GM21786 (cell line): ENCODE measurements at regions not wholly inside any gene's neighbourhood (a gene's known extent, or its start where the extent isn't known, plus 50 kb on each side); places are given as distances from the start of the nearest gene placed in this dataset.
A peak's percentile ranks its signal among the peaks of the same experiment; 100 is the strongest.
"Not testable (repeated sequence)": the region's sequence is repeated elsewhere in the genome, so short reads cannot be mapped to it uniquely, and the experiment has no call there.

Source experiments
- ATAC-seq: cut with Tn5 transposase; IDR thresholded peaks from one replicate; pipeline ENCODE4 v1.9.1; 2021; ENCODE audit not compliant: unreplicated experiment

DNA sequence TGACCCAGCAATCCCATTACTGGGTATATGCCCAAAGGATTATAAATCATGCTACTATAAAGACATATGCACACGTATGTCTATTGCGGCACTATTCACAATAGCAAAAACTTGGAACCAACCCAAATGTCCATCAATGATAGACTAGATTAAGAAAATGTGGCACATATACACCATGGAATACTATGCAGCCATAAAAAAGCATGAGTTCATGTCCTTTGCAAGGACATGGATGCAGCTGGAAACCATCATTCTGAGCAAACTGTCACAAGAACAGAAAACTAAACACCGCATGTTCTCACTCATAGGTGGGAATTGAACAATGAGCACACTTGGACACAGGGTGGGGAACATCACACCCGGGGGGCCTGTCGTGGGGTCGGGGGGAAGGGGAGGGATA lies 80.1 kb upstream of the TMEM170B start:
- ATAC-seq: not testable (repeated sequence)

DNA sequence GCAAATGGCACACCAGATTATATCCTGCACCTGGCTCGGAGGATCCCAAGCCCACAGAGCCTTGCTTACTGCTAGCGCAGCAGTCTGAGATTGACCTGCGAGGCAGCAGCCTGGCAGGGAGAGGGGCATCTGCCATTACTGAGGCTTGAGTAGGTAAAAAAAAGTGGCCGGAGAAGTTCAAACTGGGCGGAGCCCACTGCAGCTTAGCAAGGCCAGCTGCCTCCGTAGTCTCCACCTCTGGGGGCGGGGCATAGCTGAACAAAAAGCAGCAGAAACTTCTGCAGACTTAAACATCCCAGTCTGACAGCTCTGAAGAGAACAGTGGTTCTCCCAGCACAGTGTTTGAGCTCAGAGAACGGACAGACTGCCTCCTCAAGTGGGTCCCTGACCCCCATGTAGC lies 85.4 kb upstream of the TMEM170B start:
- not testable (repeated sequence) for ATAC-seq

DNA sequence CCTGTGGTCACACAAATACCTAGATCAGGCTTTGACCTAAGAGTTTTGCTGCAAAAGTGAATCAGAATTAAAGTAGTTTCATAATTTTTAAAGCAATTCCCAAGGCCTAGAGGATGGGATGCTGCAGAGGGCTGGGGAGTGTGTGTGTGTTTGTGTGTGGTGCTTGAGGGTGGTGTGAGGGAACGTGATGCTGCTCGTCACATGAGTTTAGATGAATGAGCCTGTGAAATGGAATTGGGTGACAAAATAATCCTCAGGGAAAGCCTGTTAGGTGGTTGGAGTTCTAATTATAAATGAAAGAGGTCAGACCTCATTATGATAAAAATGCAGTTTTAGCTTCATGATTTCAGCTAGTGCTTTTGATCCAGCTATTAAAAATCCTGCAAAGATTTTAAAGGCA lies 87.5 kb upstream of the TMEM170B start:
- no peak for ATAC-seq

DNA sequence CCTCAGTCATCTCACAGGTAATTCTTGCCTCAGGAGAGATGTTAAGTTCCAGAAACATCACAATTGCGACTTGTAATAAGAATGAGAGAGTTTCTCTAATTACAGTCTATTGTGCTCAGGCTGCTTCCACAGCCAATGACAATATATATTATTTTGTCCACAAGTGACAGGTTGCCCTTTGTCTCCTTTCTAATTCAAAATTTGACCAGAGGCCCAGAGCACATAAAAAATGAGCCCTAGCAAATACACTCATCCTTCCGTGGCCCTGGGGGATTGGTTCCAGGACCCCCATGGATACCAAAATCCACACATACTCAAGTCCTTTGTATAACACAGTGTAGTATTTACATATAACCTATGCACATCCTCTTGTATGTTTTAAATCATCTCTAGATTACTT lies 88.1 kb upstream of the TMEM170B start:
- ATAC-seq: no peak

DNA sequence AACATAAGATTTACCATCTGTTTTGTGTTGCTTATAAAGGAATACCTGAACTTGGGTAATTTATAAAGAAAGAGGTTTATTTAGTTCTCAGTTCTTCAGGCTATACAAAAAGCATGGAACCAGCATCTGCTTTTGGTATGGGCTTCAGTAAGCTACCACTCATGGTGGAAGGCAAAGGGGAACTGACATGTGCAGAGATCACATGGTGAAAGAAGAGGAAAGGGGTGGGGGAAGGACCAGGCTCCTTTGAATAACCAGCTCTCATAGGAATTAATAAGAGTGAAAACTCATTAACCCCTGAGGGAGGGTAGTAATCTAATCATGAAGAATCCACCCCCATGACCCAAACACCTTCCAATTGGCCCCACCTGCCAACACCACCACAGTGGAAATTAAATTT lies 89.5 kb upstream of the TMEM170B start:
- no peak for ATAC-seq

DNA sequence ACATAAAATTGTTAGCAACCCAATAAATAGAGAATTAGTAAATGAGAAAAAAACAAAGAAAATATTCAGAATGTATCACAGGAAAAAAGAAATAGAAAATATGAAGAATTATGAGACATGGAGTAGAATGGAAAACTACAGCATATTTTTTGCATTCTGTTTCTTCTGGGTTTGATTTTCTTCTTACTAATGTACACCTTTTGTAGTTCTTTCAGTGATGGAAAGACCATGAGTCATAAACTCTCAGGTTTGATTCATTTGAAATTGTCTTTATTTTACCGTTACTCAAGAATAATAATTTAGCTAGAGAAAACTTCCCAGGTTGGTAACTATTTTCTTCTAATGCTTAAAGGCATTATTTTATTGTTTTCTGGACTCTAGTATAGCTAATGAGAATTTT lies 90.3 kb upstream of the TMEM170B start:
- no peak for ATAC-seq

DNA sequence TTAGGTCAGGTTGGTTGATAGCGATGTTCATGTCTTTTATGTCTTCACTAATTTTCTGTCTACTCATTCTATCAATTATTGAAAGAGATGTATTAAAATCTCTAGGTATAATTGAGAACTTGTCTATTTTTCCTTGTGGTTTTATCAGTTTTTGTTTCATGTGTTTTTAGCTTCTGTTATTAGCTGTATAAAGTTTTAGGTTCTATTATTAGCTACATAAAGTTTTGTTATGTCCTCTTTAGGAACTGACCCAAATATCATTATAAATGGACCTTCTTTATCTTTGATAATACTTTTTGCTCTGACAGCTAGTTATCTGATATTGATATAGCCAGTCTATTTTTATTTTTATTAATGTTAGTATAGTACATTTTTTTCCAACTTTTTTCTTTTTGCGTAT lies 92.4 kb upstream of the TMEM170B start:
- ATAC-seq: no peak

DNA sequence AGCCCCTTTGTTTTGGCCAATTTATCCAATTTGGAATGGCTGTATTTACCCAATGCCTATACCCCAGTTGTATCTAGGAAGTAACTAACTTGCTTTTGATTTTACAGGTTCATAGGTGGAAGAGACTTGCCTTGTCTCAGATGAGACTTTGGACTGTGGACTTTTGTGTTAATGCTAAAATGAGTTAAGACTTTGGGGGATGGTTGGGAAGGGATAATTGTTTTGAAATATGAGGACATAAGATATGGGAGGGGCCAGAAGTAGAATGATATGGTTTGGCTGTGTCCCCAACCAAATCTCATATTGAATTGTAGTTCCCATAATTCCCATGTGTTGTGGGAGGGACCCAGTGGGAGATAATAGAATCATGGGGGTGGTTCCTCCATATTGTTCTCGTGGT lies 94.4 kb upstream of the TMEM170B start:
- ATAC-seq: not testable (repeated sequence)

DNA sequence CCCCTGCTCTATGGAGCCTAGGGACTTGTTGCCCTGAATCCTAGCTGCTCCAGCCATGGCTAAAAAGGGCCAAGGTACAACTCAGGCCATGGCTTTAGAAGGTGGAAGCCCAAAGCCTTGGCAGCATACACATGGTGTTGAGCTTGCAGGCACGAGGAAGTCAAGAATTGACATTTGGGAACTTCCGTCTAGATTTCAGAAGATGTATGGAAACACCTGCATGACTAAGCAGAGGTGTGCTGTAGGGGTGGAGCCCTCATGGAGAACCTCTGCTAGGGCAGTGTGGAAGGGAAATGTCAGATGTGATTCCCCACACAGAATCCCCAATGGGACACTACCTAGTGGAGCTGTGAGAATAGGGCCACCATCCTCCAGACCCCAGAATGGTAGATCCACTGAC lies 95.1 kb upstream of the TMEM170B start:
- ATAC-seq: no peak

DNA sequence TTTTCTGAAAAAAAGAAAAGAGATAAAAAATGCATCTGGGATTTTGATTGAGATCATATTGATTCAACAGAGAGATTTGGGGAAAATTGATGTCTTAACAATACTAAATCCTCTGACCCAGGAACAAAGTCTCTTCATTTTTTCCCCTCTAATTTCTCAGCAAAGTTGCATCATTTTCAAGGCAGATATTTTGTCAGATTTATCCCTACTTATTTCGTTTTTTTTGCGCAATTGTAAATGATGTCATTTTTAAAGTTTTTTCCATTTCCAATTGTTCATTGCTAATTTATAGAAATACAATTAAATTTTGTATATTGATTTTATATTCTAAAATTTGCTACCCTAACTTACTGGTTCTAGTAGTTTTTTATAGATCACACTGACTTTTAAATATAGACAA lies 97.7 kb upstream of the TMEM170B start:
- no peak for ATAC-seq

DNA sequence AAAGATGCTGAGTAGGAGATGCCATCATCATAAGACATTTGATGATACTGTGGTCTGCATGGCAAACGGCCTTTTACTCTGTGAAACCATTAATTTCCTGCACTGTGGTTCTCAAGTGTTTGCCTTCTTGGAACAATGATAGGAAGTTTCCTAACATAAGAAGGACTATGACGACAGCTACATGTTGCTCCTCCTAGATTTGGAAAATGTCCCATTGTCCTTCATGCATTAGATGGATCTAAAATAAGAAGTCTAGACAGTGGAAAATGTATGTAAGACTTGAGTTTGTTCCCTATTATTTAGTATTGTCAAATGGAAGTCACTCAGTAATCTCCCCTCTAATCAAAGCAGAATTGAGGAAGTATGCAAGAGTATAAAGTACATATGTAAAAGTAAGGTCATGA lies 98.5 kb upstream of the TMEM170B start:
- no peak for ATAC-seq

DNA sequence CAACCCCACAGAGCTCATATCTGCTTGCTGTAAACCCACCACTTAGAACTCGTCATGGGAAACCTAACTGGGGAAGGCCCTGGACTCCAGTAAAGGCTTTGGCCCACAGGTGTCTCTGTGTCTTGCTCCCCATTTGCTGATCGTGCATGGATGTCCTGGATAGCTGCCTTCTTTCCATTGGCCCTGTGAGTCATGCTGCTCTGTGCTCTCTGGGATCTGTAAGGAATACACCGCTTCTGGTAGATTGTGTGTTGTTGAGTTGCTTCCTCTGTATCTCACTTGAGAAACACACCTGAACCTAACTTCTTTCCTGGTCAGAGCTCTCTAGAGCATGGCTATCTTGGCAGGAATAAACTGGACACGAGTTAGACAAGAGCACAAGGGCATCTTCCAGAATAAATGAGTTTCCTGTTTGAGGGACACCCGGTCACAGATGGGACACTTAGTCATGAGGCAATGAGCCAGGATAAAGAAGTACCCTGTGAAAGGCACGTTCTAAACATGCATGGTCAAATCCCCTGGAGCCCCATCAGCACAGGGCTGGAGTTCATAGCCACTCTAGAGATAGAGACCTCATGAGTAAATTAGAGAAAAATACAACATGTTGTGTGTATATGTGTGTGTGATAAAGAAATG lies 99.6 kb upstream of the TMEM170B start:
- ATAC-seq: no peak

DNA sequence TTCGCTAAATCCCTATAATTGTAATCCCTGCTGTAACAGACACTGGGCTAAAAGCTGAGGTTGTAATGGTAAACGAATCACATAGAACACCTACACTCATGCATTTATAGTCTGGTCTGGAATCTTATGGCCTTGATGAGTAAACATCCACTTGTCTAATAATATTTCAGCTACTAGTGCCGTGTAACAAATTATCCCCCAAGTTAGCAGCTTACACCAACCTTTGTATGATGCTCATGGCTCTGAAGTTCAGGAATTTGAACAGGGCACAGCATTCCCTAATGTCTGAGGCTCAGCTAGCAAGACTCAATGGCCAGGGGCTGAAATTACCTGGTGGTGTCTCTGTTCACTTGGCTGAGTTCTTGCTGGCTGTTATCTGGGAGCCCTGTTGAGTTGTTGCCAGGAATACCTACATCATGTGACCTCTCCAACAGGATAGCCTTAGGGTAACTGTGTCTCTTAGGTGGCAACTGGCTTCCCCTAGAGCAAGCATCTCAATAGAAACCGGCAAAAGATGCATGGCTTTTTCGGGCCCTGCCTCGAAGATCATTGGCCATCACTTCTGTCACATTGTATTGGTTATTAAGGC lies 100.9 kb upstream of the TMEM170B start:
- ATAC-seq: no peak

DNA sequence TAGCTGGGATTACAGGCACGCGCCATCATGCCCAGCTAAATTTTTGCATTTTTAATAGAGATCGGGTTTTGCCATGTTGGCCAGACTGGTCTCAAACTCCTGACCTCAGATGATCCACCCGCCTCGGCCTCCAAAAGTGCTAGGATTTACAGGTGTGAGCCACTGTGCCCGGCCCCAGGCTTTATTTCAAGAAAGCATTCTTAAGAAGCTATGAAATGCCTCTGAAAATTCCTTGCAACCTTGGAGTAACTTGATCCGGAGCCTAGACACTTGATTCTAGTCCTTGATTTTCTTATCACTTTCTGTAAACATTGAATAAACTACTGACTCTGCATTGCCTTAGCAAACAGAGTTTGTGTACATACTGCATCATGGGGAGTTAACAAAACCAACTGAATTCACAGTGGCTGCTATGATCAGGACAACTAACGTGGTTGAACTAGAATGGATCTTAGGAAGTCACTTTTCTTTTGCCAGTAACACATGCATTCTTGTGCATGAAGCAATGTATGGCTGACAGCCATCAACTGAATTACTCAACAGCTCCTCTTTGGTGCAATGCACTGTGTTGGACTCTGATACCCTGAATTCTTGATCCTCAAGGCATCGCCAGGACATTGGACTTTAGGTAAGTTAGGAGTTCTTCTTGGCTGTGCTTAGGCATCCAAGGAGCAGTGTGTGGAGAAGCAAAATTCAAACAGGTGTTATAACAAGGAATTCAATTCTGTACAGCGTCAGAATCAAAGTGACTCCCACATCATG lies 102.8 kb upstream of the TMEM170B start:
- ATAC-seq: no peak

DNA sequence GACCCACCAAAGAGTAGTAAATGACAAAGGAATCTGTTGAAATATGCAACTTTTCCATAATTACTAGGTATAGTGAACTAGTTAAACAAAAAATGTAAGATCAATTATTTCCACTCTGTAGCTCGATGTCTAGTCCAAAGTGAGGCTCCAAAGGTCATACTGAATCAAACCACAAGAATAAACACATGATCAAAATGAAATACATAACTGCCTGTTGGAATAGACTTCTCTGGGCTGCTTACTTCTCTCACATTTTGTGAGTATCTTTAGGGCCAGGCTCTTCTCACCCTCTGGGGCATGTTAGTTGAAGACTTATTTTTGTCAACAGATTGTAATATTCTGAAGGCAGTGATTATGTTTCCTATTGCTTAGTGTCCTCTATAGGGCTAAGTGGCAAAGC lies 103.7 kb upstream of the TMEM170B start:
- ATAC-seq: no peak

DNA sequence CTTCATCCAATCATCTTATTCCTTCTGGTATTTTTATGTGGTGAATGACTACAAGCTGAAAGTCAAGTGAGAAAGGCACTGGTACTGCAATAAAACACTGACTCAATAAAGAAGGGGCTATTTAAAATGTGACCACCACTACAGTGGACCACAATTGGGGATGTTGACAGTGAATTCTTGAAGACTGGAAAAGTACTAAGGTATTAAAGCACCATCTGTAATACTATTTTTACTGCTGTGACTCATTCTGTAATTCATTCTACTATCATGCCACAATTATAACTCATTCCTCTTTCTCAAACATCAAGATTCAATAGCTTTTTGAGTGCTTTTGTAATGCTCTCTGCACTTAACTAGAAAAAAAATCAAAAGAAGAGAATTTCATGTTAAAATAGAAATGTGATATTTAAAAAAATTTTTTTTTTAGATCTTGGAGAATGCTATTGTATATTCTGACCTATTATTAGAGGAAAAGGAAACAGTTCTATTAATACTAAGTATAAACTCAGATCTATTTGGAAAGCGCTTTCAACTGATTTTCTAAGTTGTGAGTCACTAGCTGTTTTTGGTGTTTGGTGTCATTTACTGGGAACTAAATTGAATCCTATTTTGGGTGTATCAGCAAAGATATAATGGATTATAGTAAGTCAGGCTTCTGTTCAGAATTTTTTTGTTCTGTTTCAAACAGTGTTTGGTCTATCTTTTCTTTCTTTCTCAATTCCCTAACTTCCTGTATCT lies 104.7 kb upstream of the TMEM170B start:
- ATAC-seq: no peak

DNA sequence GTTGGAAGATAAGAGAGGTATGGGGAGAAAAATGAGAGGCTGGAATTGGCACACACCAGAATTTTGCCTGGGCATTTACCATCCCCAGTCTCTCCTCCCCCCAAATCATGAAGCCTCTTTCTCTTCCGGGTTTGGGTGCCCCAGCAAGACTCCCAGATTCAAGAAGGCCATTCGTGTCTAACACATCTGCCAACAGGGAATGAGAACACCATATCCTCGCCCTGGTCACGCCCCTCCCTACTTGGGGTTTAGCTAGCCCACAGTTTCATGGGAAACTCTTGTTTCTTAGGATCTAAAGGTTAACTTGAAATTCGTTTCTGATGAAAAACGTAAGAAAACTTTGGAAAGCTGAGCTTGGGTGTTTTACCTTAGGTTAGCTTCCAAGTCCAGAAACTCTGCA lies 105.5 kb upstream of the TMEM170B start:
- ATAC-seq: no peak

DNA sequence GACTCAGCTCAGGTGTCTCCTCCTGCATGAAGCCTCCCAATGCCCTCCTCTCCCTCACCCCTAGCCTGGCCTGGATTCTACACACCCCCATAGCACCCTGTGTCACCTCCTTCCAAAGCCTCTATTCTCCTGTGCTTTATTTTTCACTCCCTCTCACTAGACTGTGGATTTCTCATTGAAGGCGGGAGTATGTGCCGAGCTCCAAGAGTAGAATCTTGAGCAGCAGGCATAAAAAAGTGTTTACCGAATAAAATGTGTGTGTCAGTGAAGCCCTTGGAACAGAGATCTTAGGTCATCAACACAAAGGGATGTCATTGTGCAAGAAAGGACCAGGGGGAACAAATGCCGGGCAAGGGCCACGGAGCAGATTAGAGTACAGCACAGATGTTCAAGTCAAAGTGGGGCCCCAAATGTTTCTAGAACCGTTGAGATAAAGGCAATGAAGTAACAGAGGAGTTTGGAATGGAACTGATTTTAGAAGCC lies 106.1 kb upstream of the TMEM170B start:
- ATAC-seq: no peak

DNA sequence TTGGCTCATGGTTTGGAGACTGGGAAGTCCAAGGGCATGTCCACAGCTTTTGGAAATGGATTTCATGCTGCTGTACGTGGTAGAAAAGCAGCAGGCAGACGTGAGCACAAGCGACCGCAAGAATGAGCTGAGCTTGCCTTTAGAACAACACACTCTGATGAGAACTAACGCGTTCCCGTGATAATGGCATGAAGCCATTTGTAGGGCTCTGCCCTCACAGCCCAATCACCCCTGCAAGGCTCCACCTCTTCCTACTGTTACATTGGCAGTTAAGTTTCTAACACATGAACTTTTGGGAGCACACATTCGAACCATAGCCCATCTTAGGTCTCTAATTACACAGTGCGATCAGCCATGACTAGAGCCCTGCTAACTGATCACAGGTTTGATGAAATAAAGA lies 107.5 kb upstream of the TMEM170B start:
- no peak for ATAC-seq

DNA sequence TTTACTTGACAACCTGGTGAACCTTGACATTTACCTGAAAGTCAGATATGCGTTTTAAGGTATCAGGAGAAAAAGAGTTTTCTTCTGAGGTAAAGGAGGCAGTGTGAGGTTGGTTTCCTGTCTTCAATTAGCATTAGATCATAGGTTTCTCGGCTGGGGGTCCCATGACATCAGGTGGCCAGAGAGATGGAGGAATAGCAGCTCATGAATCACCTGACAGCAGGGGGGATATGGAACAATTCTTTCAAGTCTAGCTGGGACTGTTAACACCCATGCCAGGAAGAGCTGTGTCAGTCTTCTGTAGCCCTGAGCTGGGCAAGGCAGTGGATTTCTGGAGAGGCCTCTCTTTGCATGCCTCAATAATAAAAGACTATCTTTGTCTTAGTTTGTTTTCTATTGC lies 108.0 kb upstream of the TMEM170B start:
- ATAC-seq: no peak

DNA sequence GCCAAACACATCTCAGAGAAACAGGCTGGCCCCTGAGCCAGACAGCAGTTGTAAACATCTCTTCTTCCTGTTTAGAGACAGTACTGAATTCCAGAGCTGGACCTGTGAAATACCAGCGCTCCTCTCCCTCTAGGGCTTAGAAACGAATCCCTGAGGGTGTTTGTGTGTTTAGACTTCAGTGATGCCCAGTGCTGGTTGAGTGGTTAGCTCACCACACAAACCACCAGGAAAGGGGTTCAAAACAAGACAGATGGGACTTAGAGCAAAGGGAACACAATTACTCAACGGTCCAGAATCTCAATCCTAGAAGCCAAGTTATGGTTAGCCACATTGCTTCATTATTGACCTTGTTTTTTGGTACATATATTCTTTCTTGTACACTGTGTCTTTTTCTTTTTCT lies 108.7 kb upstream of the TMEM170B start:
- peak; percentile 45 for ATAC-seq

DNA sequence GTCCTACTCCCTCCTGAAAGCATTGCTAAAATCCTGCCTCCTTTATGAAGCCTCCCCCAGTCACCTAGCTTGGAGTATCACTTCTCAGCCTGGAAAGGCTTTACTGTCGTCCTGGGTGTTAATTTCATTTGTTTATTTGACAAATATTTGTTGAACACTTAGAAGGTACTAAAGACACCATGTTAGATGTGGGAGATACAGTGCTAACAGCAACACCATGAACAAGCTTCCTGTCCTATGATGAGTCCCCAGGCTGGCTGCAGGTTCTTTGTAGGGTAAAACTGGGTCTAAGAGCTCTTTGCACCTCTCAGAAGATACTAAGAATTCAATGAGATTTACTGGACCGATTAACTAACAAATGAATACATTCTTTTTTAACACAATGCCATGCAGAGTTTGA lies 109.2 kb upstream of the TMEM170B start:
- no peak for ATAC-seq
